Left kidney (tissue), 1 donor: ENCODE measurements at regions not wholly inside any gene's neighbourhood (a gene's known extent, or its start where the extent isn't known, plus 50 kb on each side); places are given as distances from the start of the nearest gene placed in this dataset.
"Not testable (repeated sequence)": the region's sequence is repeated elsewhere in the genome, so short reads cannot be mapped to it uniquely, and the experiment has no call there.

Experiments used
- DNase-seq: peaks from one replicate; pipeline ENCODE4 v3.0.0-alpha.2; 2013

GRCh38 chr5:89346573-89346972, 463.6 kb upstream of the MEF2C start:
- no peak for DNase-seq

- no peak for DNase-seq
Observed at GRCh38 chr5:89343666-89344065, 460.7 kb upstream of the MEF2C start.

GRCh38 chr5:89342106-89342876, 459.3 kb upstream of the MEF2C start:
- DNase-seq: no peak

GRCh38 chr5:89338935-89339334, 456.0 kb upstream of the MEF2C start:
- no peak for DNase-seq

GRCh38 chr5:89336111-89336510, 453.1 kb upstream of the MEF2C start:
- DNase-seq: no peak

- DNase-seq: no peak
Observed at GRCh38 chr5:89330140-89330539, 447.2 kb upstream of the MEF2C start.

- no peak for DNase-seq
Observed at GRCh38 chr5:89327608-89328007, 444.6 kb upstream of the MEF2C start.

- DNase-seq: no peak
Observed at GRCh38 chr5:89324990-89325389, 442.0 kb upstream of the MEF2C start.

- DNase-seq: no peak
Observed at GRCh38 chr5:89320421-89321277, 437.7 kb upstream of the MEF2C start.

- not testable (repeated sequence) for DNase-seq
Observed at GRCh38 chr5:89317838-89318237, 434.9 kb upstream of the MEF2C start.

GRCh38 chr5:89315286-89316100, 432.5 kb upstream of the MEF2C start:
- DNase-seq: no peak

- DNase-seq: no peak
Observed at GRCh38 chr5:89313804-89314588, 431.0 kb upstream of the MEF2C start.

- no peak for DNase-seq
Observed at GRCh38 chr5:89313044-89313443, 430.1 kb upstream of the MEF2C start.

GRCh38 chr5:89309268-89309667, 426.3 kb upstream of the MEF2C start:
- DNase-seq: no peak

GRCh38 chr5:89308606-89309040, 425.6 kb upstream of the MEF2C start:
- no peak for DNase-seq

- DNase-seq: no peak
Observed at GRCh38 chr5:89307972-89308371, 425.0 kb upstream of the MEF2C start.

- DNase-seq: not testable (repeated sequence)
Observed at GRCh38 chr5:89307141-89307540, 424.2 kb upstream of the MEF2C start.

- no peak for DNase-seq
Observed at GRCh38 chr5:89303033-89303480, 420.1 kb upstream of the MEF2C start.

GRCh38 chr5:89302102-89302891, 419.3 kb upstream of the MEF2C start:
- no peak for DNase-seq

- DNase-seq: no peak
Observed at GRCh38 chr5:89301321-89302025, 418.5 kb upstream of the MEF2C start.
